ENCODE measurements at regions not wholly inside any gene's neighbourhood (a gene's known extent, or its start where the extent isn't known, plus 50 kb on each side); places are given as distances from the start of the nearest gene placed in this dataset.

DNA sequence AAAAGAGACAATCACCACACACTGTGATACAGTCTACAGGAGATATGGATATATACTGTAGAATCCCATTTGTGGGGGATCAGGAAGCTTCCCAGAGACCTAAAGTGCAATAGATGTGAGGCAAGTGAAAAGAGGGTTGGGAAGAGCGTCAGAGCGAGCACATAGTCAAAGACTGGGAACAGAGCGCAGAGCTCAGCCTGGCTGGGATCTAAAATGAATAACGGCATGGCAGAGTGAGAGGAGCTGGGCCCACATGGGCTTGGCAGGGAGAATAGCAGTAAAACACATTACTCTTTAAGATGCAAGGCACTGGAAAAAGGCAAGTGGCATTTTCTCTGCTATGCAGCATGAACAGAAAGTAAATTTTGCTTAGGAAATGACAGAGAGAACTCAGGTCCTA lies 52.4 kb upstream of the BCL11A start:
- no peak for TF ChIP-seq POLR2A (IDR thresholded peaks at IDR 0.05)
- TF ChIP-seq, protein P1, sequence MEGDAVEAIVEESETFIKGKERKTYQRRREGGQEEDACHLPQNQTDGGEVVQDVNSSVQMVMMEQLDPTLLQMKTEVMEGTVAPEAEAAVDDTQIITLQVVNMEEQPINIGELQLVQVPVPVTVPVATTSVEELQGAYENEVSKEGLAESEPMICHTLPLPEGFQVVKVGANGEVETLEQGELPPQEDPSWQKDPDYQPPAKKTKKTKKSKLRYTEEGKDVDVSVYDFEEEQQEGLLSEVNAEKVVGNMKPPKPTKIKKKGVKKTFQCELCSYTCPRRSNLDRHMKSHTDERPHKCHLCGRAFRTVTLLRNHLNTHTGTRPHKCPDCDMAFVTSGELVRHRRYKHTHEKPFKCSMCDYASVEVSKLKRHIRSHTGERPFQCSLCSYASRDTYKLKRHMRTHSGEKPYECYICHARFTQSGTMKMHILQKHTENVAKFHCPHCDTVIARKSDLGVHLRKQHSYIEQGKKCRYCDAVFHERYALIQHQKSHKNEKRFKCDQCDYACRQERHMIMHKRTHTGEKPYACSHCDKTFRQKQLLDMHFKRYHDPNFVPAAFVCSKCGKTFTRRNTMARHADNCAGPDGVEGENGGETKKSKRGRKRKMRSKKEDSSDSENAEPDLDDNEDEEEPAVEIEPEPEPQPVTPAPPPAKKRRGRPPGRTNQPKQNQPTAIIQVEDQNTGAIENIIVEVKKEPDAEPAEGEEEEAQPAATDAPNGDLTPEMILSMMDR (IDR thresholded peaks at IDR 0.05), result no peak

Data from lower leg skin (tissue), 3 donors.